GM18498 (cell line): ENCODE measurements at regions not wholly inside any gene's neighbourhood (a gene's known extent, or its start where the extent isn't known, plus 50 kb on each side); places are given as distances from the start of the nearest gene placed in this dataset.
"Not testable (repeated sequence)": the region's sequence is repeated elsewhere in the genome, so short reads cannot be mapped to it uniquely, and the experiment has no call there.

Experiments used
- ATAC-seq: cut with Tn5 transposase; IDR thresholded peaks from one replicate; pipeline ENCODE4 v1.9.1; 2021; ENCODE audit warnings: mild to moderate bottlenecking, moderate library complexity; ENCODE audit not compliant: unreplicated experiment

- no peak for ATAC-seq
Measured at GRCh38 chr5:32842813-32843530, 131.9 kb downstream of the NPR3 start.

- ATAC-seq: no peak
Measured at GRCh38 chr5:32843531-32843895, 132.4 kb downstream of the NPR3 start.

GRCh38 chr5:32845171-32845570 is 134.1 kb downstream of the NPR3 start:
- ATAC-seq: no peak

GRCh38 chr5:32848120-32848519 is 137.0 kb downstream of the NPR3 start:
- no peak for ATAC-seq

GRCh38 chr5:32848681-32849080 is 137.6 kb downstream of the NPR3 start:
- no peak for ATAC-seq

GRCh38 chr5:32850817-32851496 is 139.8 kb downstream of the NPR3 start:
- no peak for ATAC-seq

- no peak for ATAC-seq
Measured at GRCh38 chr5:32851559-32852173, 140.5 kb downstream of the NPR3 start.

- no peak for ATAC-seq
Measured at GRCh38 chr5:32852535-32852934, 141.4 kb downstream of the NPR3 start.

- ATAC-seq: no peak
Measured at GRCh38 chr5:32852976-32853375, 141.9 kb downstream of the NPR3 start.

- no peak for ATAC-seq
Measured at GRCh38 chr5:32854473-32854872, 143.4 kb downstream of the NPR3 start.

- ATAC-seq: no peak
Measured at GRCh38 chr5:32859211-32859641, 148.1 kb downstream of the NPR3 start.

- ATAC-seq: no peak
Measured at GRCh38 chr5:32865475-32865874, 154.4 kb downstream of the NPR3 start.

- no peak for ATAC-seq
Measured at GRCh38 chr5:32866138-32866537, 155.0 kb downstream of the NPR3 start.

GRCh38 chr5:32869216-32869615 is 158.1 kb downstream of the NPR3 start:
- ATAC-seq: no peak

- no peak for ATAC-seq
Measured at GRCh38 chr5:32876791-32877190, 165.7 kb downstream of the NPR3 start.

GRCh38 chr5:32879364-32879763 is 168.2 kb downstream of the NPR3 start:
- ATAC-seq: not testable (repeated sequence)

- no peak for ATAC-seq
Measured at GRCh38 chr5:32880796-32881195, 169.7 kb downstream of the NPR3 start.

GRCh38 chr5:32887390-32887789 is 176.3 kb downstream of the NPR3 start:
- no peak for ATAC-seq

GRCh38 chr5:32889078-32889477 is 178.0 kb downstream of the NPR3 start:
- no peak for ATAC-seq

GRCh38 chr5:32903613-32904012 is 192.5 kb downstream of the NPR3 start:
- ATAC-seq: no peak

- no peak for ATAC-seq
Measured at GRCh38 chr5:32908641-32909040, 197.5 kb downstream of the NPR3 start.

- ATAC-seq: no peak
Measured at GRCh38 chr5:32909207-32909606, 198.1 kb downstream of the NPR3 start.
